K562 (cell line): ENCODE measurements at regions not wholly inside any gene's neighbourhood (a gene's known extent, or its start where the extent isn't known, plus 50 kb on each side); places are given as distances from the start of the nearest gene placed in this dataset.
A peak's percentile ranks its signal among the peaks of the same experiment; 100 is the strongest.

ENCODE experiments used
- ATAC-seq: fragments of 200-7000 bp; cut with Tn5 transposase; 3 replicates; pipeline ENCODE4 v1.9.1; 2020; ENCODE audit warnings: moderate library complexity
- BruUV-seq: library from RNA; stranded (reverse); fragments of 400-500 nt; replicated peaks from 2 replicates; lab custom pipeline; 2021; lab: Mats Ljungman, UMichigan
- CTCF ChIA-PET: fragments of 300-600 bp; formaldehyde crosslinking; extraction: SDS; loops from one replicate; lab custom pipeline; 2021; ENCODE audit warnings: low intra/inter-chr PET ratio; lab: Yijun Ruan, JAX
- POLR2A ChIA-PET: fragments of 300-600, 350-650 bp; sonication (Branson Sonifier 250); formaldehyde crosslinking; extraction: SDS; loops from one replicate; lab custom pipeline; 2021; ENCODE audit warnings: antibody characterized with exemption, inconsistent platforms; lab: Yijun Ruan, JAX
- DNase-seq, 4 experiments: peaks; one replicate each; pipeline versions ENCODE4 v3.0.0 to v3.0.0-alpha.2; 2011 to 2018; ENCODE audit warnings: low spot score in 3 of 4, mixed read lengths in 3 of 4; ENCODE audit errors: extremely low read depth in 1 of 4
- FAIRE-seq: peaks from 2 replicates; lab custom pipeline; 2011; peaks lifted over from hg19 to GRCh38; lab: Jason Lieb, UNC
- H2AFZ ChIP-seq: 2 replicates; pipeline ENCODE4 v1.6.0; 2011; ENCODE audit warnings: low read depth, low read length, control low read depth, inconsistent platforms
- H3K27ac ChIP-seq: fragments of 200-600 bp; 3 replicates; pipeline ENCODE4 v1.8.0; 2011; ENCODE audit warnings: low read depth, mild to moderate bottlenecking, control low read depth, inconsistent platforms, low read length, moderate library complexity, mixed read lengths; ENCODE audit errors: extremely low read depth
- H3K27me3 ChIP-seq, 2 experiments: fragments of 300-600 bp in 1 of 2; 2 replicates in 1 of 2; 3 replicates in 1 of 2; pipeline versions ENCODE4 v1.6.0 to v1.8.0; 2011; ENCODE audit warnings: inconsistent platforms in 2 of 2, low read length in 2 of 2, mild to moderate bottlenecking in 1 of 2, mixed read lengths in 1 of 2, moderate library complexity in 1 of 2; ENCODE audit not compliant: control insufficient read depth in 2 of 2, insufficient read depth in 2 of 2
- H3K36me3 ChIP-seq: fragments of 300-600 bp; 3 replicates; pipeline ENCODE4 v1.8.0; 2011; ENCODE audit warnings: mild to moderate bottlenecking, low read length, inconsistent platforms; ENCODE audit not compliant: control insufficient read depth, insufficient read depth
- H3K4me1 ChIP-seq, 2 experiments: fragments of 200-600 bp in 1 of 2; replicated peaks in 1 of 2; 2 replicates in 1 of 2; 3 replicates in 1 of 2; pipeline versions ENCODE4 v1.5.1 to v1.8.0; 2011; ENCODE audit warnings: inconsistent platforms in 2 of 2, low read length in 2 of 2, mild to moderate bottlenecking in 1 of 2, mixed read lengths in 1 of 2, moderate library complexity in 1 of 2; ENCODE audit not compliant: control insufficient read depth in 2 of 2, insufficient read depth in 2 of 2
- H3K4me2 ChIP-seq: 2 replicates; pipeline ENCODE4 v1.6.1; 2011; ENCODE audit warnings: low read length, control low read depth, inconsistent platforms, mixed read lengths; ENCODE audit not compliant: insufficient read depth
- H3K4me3 ChIP-seq: fragments of 200-600 bp; sonication (generic), shearing (Covaris generic); 2 replicates; pipeline ENCODE4 v1.5.1; 2016; ENCODE audit warnings: control low read depth, inconsistent platforms
- H3K79me2 ChIP-seq: fragments of 200-600 bp; 3 replicates; pipeline ENCODE4 v1.8.0; 2011; ENCODE audit warnings: low read length, inconsistent platforms; ENCODE audit not compliant: control insufficient read depth, insufficient read depth
- H3K9ac ChIP-seq, 2 experiments: 2 replicates each; pipeline versions ENCODE4 v1.6.0 to v1.6.1; 2011; ENCODE audit warnings: low read depth in 2 of 2, low read length in 2 of 2, control low read depth in 1 of 2, inconsistent platforms in 1 of 2, mild to moderate bottlenecking in 1 of 2, mixed read lengths in 1 of 2; ENCODE audit not compliant: insufficient read depth in 1 of 2
- H3K9me1 ChIP-seq: one replicate; pipeline ENCODE4 v1.6.0; 2011; ENCODE audit warnings: inconsistent platforms, mild to moderate bottlenecking, low read length, moderate library complexity; ENCODE audit not compliant: control insufficient read depth, insufficient read depth
- H3K9me3 ChIP-seq: replicated peaks from 2 replicates; pipeline ENCODE4 v1.5.1; 2011; ENCODE audit warnings: low read depth, low read length, inconsistent platforms; ENCODE audit not compliant: control insufficient read depth, insufficient read depth
- H4K20me1 ChIP-seq: replicated peaks from 2 replicates; pipeline ENCODE4 v1.6.1; 2011; ENCODE audit warnings: low read length, inconsistent platforms, mixed read lengths; ENCODE audit not compliant: control insufficient read depth, insufficient read depth
- FOXJ2 ChIP-seq: fragments of 200-800 bp; sonication (Bioruptor generic); IDR thresholded peaks from 2 replicates; pipeline ENCODE4 v1.6.1; 2016; ENCODE audit warnings: missing genetic modification characterization, missing compliant biosample characterization
- RBBP5 ChIP-seq: fragments of 200-600 bp; sonication (generic); IDR thresholded peaks from 2 replicates; pipeline ENCODE4 v1.6.1; 2012; ENCODE audit warnings: borderline replicate concordance, mild to moderate bottlenecking, low read length, control low read depth, inconsistent platforms; ENCODE audit not compliant: insufficient read depth, poor library complexity, severe bottlenecking
- SMC3 ChIP-seq: conservative IDR thresholded peaks from 2 replicates; pipeline ENCODE4 v1.6.1; 2011; ENCODE audit warnings: low read depth, low read length, improper control_type of control experiment; ENCODE audit not compliant: insufficient read depth
- WGBS: fragments of 100-300 bp; shearing (Covaris generic); methylation state at CpG from one replicate; pipeline ENCODE4 v1.1.6; 2016; ENCODE audit warnings: low coverage, mixed read lengths; ENCODE audit not compliant: insufficient coverage; ENCODE audit errors: missing lambda C conversion rate; 5-methylcytosine and 5-hydroxymethylcytosine counted together
- in situ Hi-C: fragments of 300-500 bp; cut with MboI; formaldehyde crosslinking; loops from 4 replicates; pipeline ENCODE4 v1.15.0; 2018; ENCODE audit warnings: inconsistent platforms, mixed read lengths
- intact Hi-C: fragments of 100-400 bp; cut with micrococcal nuclease; formaldehyde crosslinking; loops from 2 replicates; pipeline ENCODE4 v1.14.2; 2022
- TF ChIP-seq, protein P1 (sequence below), 3 experiments: IDR thresholded peaks in 2 of 3; conservative IDR thresholded peaks in 1 of 3; 2 replicates each; pipeline ENCODE4 v1.5.1; 2011 to 2012; ENCODE audit warnings: low read length in 3 of 3, mild to moderate bottlenecking in 3 of 3, control low read depth in 2 of 3, improper control_type of control experiment in 1 of 3, inconsistent platforms in 1 of 3, low read depth in 1 of 3, mixed read lengths in 1 of 3, moderate library complexity in 1 of 3; ENCODE audit not compliant: insufficient read depth in 2 of 3
- TF ChIP-seq, protein P2 (sequence below): sonication (generic); formaldehyde crosslinking; IDR thresholded peaks from 2 replicates; pipeline ENCODE4 v1.8.0; 2023; ENCODE audit warnings: mild to moderate bottlenecking, missing genetic modification reagents
- TF ChIP-seq, protein P3 (sequence below): sonication (generic); formaldehyde crosslinking; IDR thresholded peaks from 2 replicates; pipeline ENCODE4 v1.8.0; 2022; ENCODE audit warnings: mild to moderate bottlenecking, missing genetic modification reagents

DNA sequence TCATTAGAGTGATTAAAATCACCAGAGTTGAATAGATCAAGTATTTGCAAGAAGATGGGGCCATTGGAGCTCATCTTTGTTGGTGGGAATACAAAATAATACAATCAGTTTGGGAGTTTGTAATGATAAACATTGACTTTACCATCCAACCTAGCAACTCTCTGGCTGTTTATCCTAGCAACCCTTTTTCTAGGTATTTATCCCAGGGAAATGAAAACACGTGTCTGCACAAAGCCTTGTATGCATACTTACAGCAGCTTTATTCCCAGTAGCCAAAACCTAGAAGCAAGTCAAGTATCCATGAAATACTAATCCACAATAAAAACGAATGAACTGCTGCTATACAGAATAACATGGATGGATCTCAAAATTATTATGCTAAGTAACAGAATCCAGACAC is 152.7 kb upstream of the DAB2 start:
- intact Hi-C loops, result loop anchor here (5.0 to 10.0 kb wide), 3 partner anchors 363 to 1300 kb away; partner anchors contain the start of gene FYB1
- POLR2A ChIA-PET, result no interaction called here

DNA sequence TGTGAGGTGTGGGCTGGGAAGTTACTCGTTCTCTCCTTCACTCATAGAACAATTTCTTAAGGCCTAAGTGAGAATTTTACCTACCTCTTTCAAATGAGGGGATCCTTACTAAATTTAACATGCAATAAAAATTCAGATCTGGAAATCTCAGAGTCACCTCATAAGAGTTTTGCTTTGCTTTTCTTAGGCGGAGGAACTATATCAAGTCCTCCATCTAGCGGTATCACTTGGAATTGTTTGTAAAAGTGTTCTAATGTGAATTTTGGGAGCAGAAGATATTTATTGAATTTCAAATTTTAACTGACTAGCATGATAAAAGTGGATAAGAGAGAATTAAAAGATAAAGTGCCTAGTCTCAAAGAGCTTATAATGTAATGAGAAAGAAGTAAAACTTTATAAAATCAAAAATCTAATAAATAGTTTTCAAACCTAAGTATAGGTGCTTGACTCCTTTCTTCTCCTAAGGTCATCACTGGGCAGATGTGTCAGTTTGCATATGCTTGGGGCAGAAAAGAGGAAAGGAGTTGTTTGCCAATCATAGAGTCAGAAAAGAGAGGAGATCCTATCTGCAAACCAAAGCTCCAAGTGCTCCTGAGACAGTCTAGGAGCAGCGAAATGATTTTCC is 145.7 kb upstream of the DAB2 start:
- Histone ChIP-seq H2AFZ (no peak overlapping the region), H3K4me3 (no peak overlapping the region), H3K27ac (no peak overlapping the region), H3K79me2 (no peaks in the 10 kb centered on the region), H3K9ac (no peak overlapping the region), H4K20me1 (no peaks in the 10 kb centered on the region), H3K9me1 (no peaks in the 10 kb centered on the region), H3K4me1 (no peaks in the 10 kb centered on the region), H3K27me3 (no peaks in the 10 kb centered on the region), H3K4me2 (no peak overlapping the region), H3K9me3 (no peaks in the 10 kb centered on the region), H3K36me3 (no peaks in the 10 kb centered on the region)
- 0% methylated on average over 4 of the region's 4 CpGs for WGBS
- no TSS peak for BruUV-seq
- FAIRE-seq (no peak), ATAC-seq (0 out of 3 replicates have a peak, but pooled peaks have one; percentile 45), DNase-seq (peak; percentile 20 to 43 (median 24))
- CTCF ChIA-PET, result interaction anchor here (0.8 to 1.6 kb wide), 5 partner anchors 24 to 1188 kb away, joined by 3 to 12 read pairs (median 4); no protein-coding TSS in a partner anchor
- POLR2A ChIA-PET, result no interaction called here
- intact Hi-C loops (loop anchor here (2.0 to 10.0 kb wide), 3 partner anchors 194 to 426 kb away; partner anchors contain the start of gene FYB1), in situ Hi-C loops (loop anchor here (10.0 kb wide), 1 partner anchor 1134 kb away; no protein-coding TSS in a partner anchor)
- TF ChIP-seq, protein P1, sequence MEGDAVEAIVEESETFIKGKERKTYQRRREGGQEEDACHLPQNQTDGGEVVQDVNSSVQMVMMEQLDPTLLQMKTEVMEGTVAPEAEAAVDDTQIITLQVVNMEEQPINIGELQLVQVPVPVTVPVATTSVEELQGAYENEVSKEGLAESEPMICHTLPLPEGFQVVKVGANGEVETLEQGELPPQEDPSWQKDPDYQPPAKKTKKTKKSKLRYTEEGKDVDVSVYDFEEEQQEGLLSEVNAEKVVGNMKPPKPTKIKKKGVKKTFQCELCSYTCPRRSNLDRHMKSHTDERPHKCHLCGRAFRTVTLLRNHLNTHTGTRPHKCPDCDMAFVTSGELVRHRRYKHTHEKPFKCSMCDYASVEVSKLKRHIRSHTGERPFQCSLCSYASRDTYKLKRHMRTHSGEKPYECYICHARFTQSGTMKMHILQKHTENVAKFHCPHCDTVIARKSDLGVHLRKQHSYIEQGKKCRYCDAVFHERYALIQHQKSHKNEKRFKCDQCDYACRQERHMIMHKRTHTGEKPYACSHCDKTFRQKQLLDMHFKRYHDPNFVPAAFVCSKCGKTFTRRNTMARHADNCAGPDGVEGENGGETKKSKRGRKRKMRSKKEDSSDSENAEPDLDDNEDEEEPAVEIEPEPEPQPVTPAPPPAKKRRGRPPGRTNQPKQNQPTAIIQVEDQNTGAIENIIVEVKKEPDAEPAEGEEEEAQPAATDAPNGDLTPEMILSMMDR (IDR thresholded peaks at IDR 0.05 in 2 of 3, conservative IDR thresholded peaks at IDR 0.05 in 1 of 3; ENCODE audit: insufficient read depth in 2 of 3, low read depth in 1 of 3, low read length in 3 of 3), result peak; percentile 39 to 70 (median 55); a peak in 4 of 6 replicates
- 0 out of 2 replicates have a peak, but pooled peaks have one; percentile 2 for TF ChIP-seq SMC3
- TF ChIP-seq, protein P2, sequence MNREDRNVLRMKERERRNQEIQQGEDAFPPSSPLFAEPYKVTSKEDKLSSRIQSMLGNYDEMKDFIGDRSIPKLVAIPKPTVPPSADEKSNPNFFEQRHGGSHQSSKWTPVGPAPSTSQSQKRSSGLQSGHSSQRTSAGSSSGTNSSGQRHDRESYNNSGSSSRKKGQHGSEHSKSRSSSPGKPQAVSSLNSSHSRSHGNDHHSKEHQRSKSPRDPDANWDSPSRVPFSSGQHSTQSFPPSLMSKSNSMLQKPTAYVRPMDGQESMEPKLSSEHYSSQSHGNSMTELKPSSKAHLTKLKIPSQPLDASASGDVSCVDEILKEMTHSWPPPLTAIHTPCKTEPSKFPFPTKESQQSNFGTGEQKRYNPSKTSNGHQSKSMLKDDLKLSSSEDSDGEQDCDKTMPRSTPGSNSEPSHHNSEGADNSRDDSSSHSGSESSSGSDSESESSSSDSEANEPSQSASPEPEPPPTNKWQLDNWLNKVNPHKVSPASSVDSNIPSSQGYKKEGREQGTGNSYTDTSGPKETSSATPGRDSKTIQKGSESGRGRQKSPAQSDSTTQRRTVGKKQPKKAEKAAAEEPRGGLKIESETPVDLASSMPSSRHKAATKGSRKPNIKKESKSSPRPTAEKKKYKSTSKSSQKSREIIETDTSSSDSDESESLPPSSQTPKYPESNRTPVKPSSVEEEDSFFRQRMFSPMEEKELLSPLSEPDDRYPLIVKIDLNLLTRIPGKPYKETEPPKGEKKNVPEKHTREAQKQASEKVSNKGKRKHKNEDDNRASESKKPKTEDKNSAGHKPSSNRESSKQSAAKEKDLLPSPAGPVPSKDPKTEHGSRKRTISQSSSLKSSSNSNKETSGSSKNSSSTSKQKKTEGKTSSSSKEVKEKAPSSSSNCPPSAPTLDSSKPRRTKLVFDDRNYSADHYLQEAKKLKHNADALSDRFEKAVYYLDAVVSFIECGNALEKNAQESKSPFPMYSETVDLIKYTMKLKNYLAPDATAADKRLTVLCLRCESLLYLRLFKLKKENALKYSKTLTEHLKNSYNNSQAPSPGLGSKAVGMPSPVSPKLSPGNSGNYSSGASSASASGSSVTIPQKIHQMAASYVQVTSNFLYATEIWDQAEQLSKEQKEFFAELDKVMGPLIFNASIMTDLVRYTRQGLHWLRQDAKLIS, result no peak

More for the DNA sequence above, 152.7 kb upstream of the DAB2 start:
- H3K9me1 ChIP-seq, result no peaks in the 10 kb centered on the region
- H3K4me2 ChIP-seq, result no peak overlapping the region
- CTCF ChIA-PET, result interaction anchor here (0.6 kb wide), 1 partner anchor 124 kb away, joined by 3 read pairs; no protein-coding TSS in a partner anchor
- H3K27ac ChIP-seq, result no peak overlapping the region
- no peaks in the 10 kb centered on the region for H3K4me1 ChIP-seq
- in situ Hi-C loops, result loop anchor here (10.0 to 25.0 kb wide), 2 partner anchors 1127 to 1310 kb away; no protein-coding TSS in a partner anchor
- no TSS peak for BruUV-seq
- no peak overlapping the region for H3K4me3 ChIP-seq
- no peak overlapping the region for H2AFZ ChIP-seq
- H3K79me2 ChIP-seq, result no peaks in the 10 kb centered on the region
- H3K9me3 ChIP-seq, result no peaks in the 10 kb centered on the region
- H4K20me1 ChIP-seq, result no peaks in the 10 kb centered on the region
- no peaks in the 10 kb centered on the region for H3K27me3 ChIP-seq
- ATAC-seq (no peak), FAIRE-seq (peak; percentile 15), DNase-seq (no peak)
- H3K9ac ChIP-seq, result no peak overlapping the region
- TF ChIP-seq RBBP5 (no peak), FOXJ2 (tag) (0 out of 2 replicates have a peak, but pooled peaks have one; percentile 39)
- TF ChIP-seq, protein P3, sequence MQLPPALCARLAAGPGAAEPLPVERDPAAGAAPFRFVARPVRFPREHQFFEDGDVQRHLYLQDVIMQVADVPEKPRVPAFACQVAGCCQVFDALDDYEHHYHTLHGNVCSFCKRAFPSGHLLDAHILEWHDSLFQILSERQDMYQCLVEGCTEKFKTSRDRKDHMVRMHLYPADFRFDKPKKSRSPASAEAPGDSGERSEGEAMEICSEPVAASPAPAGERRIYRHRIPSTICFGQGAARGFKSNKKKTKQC, result no peak
- H3K36me3 ChIP-seq, result no peaks in the 10 kb centered on the region
- WGBS, result 3% methylated on average over 2 of the region's 2 CpGs
